ENCODE measurements at regions not wholly inside any gene's neighbourhood (a gene's known extent, or its start where the extent isn't known, plus 50 kb on each side); places are given as distances from the start of the nearest gene placed in this dataset.
A peak's percentile ranks its signal among the peaks of the same experiment; 100 is the strongest.

DNA sequence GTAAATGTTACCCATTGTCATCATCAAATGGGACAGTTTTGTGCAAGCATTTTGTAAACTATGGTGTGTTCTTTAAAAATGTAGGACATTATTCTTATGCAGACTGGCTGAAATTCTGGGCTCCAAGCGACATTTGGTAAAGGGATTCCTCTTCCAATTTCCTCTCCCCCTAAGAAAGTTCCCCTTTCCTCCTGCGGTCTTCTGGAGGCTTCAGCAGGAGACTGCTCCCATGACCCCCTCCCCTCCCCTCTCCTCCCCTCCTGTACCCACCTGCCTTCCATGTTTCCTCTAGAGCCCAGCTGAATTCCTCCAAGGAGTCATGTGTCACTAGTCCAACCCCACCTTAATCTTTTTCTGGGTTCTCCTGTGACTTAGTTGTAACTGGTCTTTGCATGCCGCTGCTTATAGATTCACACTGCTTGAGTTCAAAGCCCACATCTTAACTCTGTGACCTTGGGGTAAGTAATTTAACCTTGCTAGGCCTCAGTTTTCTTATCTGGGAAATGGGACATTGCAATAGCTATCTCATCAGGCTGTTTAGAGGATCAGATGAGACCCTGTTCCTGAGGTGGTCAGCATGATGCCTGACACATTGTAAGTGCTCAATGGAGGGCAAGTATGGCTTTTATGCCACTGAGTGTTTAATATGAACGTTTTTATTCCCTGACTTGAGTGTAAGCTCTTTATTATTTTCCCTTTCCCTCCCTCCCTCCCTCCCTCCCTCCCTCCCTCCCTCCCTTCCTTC, 69.9 kb upstream of the WDR26 start:
- no peak for DNase-seq (ENCODE audit: low read depth in 2 of 2)

- no peak for DNase-seq (ENCODE audit: low read depth in 2 of 2)
Measured at GRCh38 chr1:224505454-224506093, 71.0 kb upstream of the WDR26 start.

- no peak for DNase-seq (ENCODE audit: low read depth in 2 of 2)
Measured at GRCh38 chr1:224506141-224506814, 71.7 kb upstream of the WDR26 start.

- no peak for DNase-seq (ENCODE audit: low read depth in 2 of 2)
Measured at GRCh38 chr1:224507771-224508523, 73.3 kb upstream of the WDR26 start.

DNA sequence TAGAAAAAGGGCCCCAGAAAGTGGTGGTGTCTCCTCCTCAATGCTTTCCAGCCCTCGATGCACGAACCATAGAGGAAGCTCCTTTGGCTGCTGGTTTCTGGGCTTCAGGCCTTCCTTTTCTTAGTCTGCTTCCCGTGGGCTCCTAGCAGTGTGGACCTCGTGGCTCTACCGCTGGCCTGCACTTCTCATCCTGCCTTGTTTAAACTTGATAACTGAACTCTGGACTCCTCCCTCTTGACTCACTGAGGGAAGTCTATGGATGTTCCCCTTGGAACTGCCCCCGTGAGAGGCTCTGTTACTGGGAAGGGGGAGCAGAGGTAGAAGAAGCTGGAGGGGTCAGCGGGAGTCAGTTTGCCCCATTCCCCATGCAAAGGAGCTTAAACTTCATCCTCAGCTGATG, 75.3 kb upstream of the WDR26 start:
- no peak for DNase-seq (ENCODE audit: low read depth in 2 of 2)

GRCh38 chr1:224510880-224511645, 76.5 kb upstream of the WDR26 start:
- DNase-seq (ENCODE audit: low read depth in 2 of 2): no peak

DNA sequence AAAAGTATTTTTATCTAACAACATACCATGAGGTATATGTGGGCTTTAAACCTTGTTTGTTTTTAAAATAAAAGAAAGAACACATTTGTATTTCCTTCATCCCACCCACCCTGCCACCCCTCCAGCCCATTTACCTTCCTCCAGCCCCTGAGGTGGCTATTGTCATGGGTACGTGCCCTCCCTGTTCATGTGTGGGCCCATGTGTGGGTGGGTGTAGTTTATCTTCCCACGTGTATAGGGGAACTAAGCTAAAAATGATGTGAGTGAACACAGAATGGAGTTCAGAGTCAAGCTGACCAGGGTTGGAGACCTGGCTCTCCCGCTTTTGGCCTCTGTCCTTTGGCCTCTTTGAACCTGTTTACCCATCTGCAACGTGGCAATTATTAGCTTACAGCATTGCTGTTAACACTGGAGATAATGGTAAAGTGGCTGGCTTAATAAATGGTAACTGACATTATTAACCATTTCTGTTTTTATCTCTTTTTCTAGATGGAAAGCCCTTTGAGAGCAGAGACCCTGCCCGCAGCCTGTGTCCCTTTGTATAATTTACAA, 78.1 kb upstream of the WDR26 start:
- DNase-seq (ENCODE audit: low read depth in 2 of 2): no peak

- no peak for DNase-seq (ENCODE audit: low read depth in 2 of 2)
Measured at GRCh38 chr1:224513383-224513782, 78.8 kb upstream of the WDR26 start.

DNA sequence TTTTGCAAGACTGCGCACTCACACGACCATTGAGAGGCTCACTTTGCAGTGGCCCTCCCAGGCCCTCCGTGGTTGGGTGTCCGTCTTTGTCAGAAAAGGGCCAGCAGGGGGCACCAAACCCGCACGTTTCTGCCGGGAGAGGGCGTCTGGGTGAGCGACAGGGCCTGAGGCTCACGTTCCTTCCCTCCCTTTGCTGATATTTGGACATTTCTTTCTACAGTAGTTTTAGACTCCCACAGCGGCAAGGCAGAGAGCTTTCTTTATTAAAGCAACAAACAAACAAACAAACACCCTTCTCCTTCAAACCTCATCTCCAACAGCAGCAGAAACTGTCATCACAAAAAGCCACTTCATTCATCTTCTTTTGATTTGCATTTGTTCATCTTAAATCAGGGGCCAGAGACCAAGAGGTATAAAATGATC, 79.2 kb upstream of the WDR26 start:
- peak; percentile 73 to 79 for DNase-seq (ENCODE audit: low read depth in 2 of 2)

GRCh38 chr1:224517171-224517570, 82.6 kb upstream of the WDR26 start:
- no peak for DNase-seq (ENCODE audit: low read depth in 2 of 2)

GRCh38 chr1:224518528-224518927, 83.9 kb upstream of the WDR26 start:
- no peak for DNase-seq (ENCODE audit: low read depth in 2 of 2)

- no peak for DNase-seq (ENCODE audit: low read depth in 2 of 2)
Measured at GRCh38 chr1:224519874-224520273, 85.3 kb upstream of the WDR26 start.

- DNase-seq (ENCODE audit: low read depth in 2 of 2): no peak
Measured at GRCh38 chr1:224520808-224521207, 86.2 kb upstream of the WDR26 start.

DNA sequence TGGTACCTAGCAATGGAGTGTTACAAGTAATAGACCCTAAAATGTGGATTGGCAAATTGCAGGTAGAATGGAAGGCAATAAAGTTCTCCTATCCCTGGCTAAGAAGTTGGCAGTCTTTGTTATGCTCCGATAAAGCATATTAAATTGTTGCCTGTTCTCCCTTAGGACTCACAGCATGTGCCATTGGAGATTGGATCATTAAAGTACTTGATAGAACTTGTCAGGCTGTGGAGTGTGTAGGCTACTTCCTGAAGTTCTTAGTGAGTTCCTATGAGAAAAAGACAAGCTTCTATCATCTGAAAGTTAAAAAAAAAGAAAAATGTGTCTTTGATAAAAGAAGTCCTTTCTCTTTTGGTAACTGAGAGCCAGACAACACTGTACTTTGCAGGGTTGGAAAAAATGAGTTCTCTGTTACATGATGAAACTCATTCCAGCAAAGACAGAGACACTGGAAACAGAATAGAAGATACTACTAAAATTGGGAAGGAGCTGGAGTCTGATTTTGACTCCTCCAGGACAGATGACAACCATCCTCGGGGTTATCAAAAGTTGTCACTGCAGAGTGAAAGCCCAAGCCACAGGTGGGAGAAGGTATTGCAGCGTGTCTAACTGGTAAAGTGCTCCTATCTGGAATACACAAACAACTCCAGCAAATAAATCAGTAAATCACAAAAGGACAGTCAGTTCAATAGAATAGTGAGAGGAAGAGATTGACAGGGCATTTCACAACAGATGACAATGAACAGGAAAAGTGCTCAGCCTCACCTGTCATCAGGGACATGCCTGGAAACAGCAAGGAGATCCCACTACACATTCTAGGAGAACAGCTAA, 87.5 kb upstream of the WDR26 start:
- no peak for DNase-seq (ENCODE audit: low read depth in 2 of 2)

DNA sequence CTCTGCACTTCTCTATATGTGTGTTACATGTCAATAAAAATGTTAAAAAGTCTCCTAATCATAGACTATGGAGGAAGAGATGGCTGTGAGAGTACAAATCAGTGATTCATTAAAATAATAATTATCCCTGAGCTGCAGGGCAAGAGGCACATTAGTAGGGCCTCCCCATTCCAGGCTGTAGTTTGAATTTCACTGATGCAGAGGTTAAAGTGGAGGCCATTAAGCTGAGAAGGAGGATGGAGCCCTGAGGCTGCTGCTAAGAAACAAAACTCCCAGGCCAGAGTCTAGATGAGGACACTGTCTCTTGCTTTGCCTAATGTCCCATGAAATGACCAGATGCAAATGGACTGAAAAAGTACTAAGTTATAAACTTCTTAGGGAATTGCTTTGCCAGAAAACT, 89.1 kb upstream of the WDR26 start:
- DNase-seq (ENCODE audit: low read depth in 2 of 2): no peak

GRCh38 chr1:224524679-224525078, 90.1 kb upstream of the WDR26 start:
- DNase-seq (ENCODE audit: low read depth in 2 of 2): no peak

- DNase-seq (ENCODE audit: low read depth in 2 of 2): no peak
Measured at GRCh38 chr1:224525411-224526040, 90.6 kb upstream of the CNIH3 start.

- DNase-seq (ENCODE audit: low read depth in 2 of 2): no peak
Measured at GRCh38 chr1:224526771-224527170, 89.3 kb upstream of the CNIH3 start.

DNA sequence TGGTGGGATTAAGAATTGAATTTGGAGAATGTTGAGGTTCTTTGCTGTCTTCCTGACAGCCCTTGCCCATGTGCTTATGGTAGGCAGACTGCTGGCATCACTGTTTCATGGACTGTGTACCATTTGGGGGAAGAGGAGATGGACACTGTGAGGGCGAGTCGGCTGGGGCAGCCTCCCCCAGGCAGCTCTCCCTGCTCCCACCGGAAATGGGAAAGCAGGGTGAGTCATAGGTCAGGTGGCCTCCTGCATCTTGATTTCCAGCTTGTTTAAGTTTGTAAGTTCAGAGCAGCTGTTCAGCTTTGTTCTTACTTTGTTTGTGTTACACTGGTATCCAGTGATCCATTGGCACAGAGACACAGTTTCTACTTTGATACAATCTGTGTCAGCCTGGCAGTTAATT, 87.2 kb upstream of the CNIH3 start:
- DNase-seq (ENCODE audit: low read depth in 2 of 2): no peak

DNA sequence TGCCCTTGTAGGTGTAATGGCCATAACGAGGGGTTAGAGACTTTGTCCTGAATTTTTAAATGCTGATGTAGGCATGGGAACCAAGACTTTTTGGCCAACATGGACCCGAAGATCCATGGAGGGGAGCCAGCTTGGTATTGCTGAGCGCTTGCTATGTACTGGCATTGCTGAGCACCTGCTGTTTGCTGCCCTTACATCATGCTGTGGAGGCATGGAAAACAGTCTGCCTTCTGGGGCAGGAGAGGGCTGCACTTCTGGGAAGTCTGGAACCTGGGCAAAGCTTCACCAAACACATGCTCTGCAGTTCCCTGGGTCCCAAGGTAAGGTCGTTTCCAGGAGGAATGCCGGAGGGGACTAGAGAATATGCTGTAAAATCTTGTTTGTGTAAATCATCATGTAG, 86.3 kb upstream of the CNIH3 start:
- no peak for DNase-seq (ENCODE audit: low read depth in 2 of 2)

Measured in stimulated activated CD4-positive, alpha-beta T cell treated with anti-CD3 and anti-CD28 coated beads, Interleukin-15, amount 100 ng/mL, for 48 hours (primary cell).